Neural progenitor cell (in vitro differentiated cells): ENCODE measurements at regions not wholly inside any gene's neighbourhood (a gene's known extent, or its start where the extent isn't known, plus 50 kb on each side); places are given as distances from the start of the nearest gene placed in this dataset.
"Not testable (repeated sequence)": the region's sequence is repeated elsewhere in the genome, so short reads cannot be mapped to it uniquely, and the experiment has no call there.

Source experiments
- DNase-seq: peaks from one replicate; pipeline ENCODE4 v3.0.0-alpha.2; 2016; ENCODE audit warnings: low spot score
- H2AFZ ChIP-seq: fragments of 200-600 bp; sonication (generic); replicated peaks from 2 replicates; pipeline ENCODE4 v1.6.1; 2016; ENCODE audit warnings: antibody characterized with exemption
- H3F3A ChIP-seq: fragments of 200-600 bp; sonication (generic); 2 replicates; pipeline ENCODE4 v1.6.1; 2016; ENCODE audit warnings: antibody characterized with exemption, low read depth
- H3K27ac ChIP-seq: fragments of 200-600 bp; sonication (generic); 2 replicates; pipeline ENCODE4 v1.5.1; 2016; ENCODE audit warnings: mild to moderate bottlenecking
- H3K27me3 ChIP-seq: fragments of 200-600 bp; sonication (generic); 2 replicates; pipeline ENCODE4 v1.6.1; 2016; ENCODE audit warnings: mild to moderate bottlenecking, moderate library complexity
- H3K36me3 ChIP-seq: fragments of 200-600 bp; sonication (generic); 2 replicates; pipeline ENCODE4 v1.5.1; 2016
- H3K4me1 ChIP-seq: fragments of 200-600 bp; sonication (generic); 2 replicates; pipeline ENCODE4 v1.6.1; 2016; ENCODE audit warnings: mixed run types
- H3K4me2 ChIP-seq: fragments of 200-600 bp; sonication (generic); 2 replicates; pipeline ENCODE4 v1.6.1; 2016
- H3K4me3 ChIP-seq: fragments of 200-600 bp; sonication (generic); 2 replicates; pipeline ENCODE4 v1.5.1; 2016
- H3K79me2 ChIP-seq: fragments of 200-600 bp; sonication (generic); 2 replicates; pipeline ENCODE4 v1.6.1; 2016; ENCODE audit warnings: low read depth
- H3K9ac ChIP-seq: fragments of 200-600 bp; sonication (generic); 2 replicates; pipeline ENCODE4 v1.6.1; 2016
- H3K9me3 ChIP-seq: fragments of 200-600 bp; sonication (generic); 2 replicates; pipeline ENCODE4 v1.5.1; 2016; ENCODE audit warnings: low read depth
- H4K20me1 ChIP-seq: fragments of 200-600 bp; sonication (generic); 2 replicates; pipeline ENCODE4 v1.6.1; 2016; ENCODE audit warnings: low read depth
- H3K27ac Mint-ChIP-seq: 3 replicates; pipeline ENCODE4 v1.8.0; 2021; ENCODE audit warnings: mixed read lengths
- H3K27me3 Mint-ChIP-seq: 2 replicates; pipeline ENCODE4 v1.8.0; 2022; ENCODE audit warnings: low read depth, mild to moderate bottlenecking, inconsistent platforms, moderate library complexity, mixed read lengths; ENCODE audit not compliant: insufficient read depth
- H3K36me3 Mint-ChIP-seq: 3 replicates; pipeline ENCODE4 v1.8.0; 2021; ENCODE audit warnings: mixed read lengths
- H3K4me1 Mint-ChIP-seq: 3 replicates; pipeline ENCODE4 v1.8.0; 2021; ENCODE audit warnings: mixed read lengths
- H3K4me3 Mint-ChIP-seq: 3 replicates; pipeline ENCODE4 v1.8.0; 2021; ENCODE audit warnings: mild to moderate bottlenecking, moderate library complexity, mixed read lengths
- H3K9me3 Mint-ChIP-seq: 3 replicates; pipeline ENCODE4 v1.8.0; 2020; ENCODE audit warnings: mixed read lengths
- CTCF ChIP-seq: fragments of 200-600 bp; sonication (generic); IDR thresholded peaks from 2 replicates; pipeline ENCODE4 v1.5.1; 2017; ENCODE audit warnings: antibody characterized with exemption, mild to moderate bottlenecking
- EZH2 ChIP-seq: fragments of 200-600 bp; sonication (generic); IDR thresholded peaks from 2 replicates; pipeline ENCODE4 v1.6.1; 2017; ENCODE audit warnings: antibody characterized with exemption, mild to moderate bottlenecking, moderate library complexity
- EZH2phosphoT487 ChIP-seq: fragments of 200-600 bp; sonication (generic); IDR thresholded peaks from 2 replicates; pipeline ENCODE4 v1.6.1; 2017; ENCODE audit warnings: antibody characterized with exemption

GRCh38 chr2:167745667-167746066 is 501.7 kb downstream of the STK39 start:
- Histone ChIP-seq H3K27ac (no peak overlapping the region), H3K4me2 (no peak overlapping the region), H3K4me3 (no peak overlapping the region), H4K20me1 (no peaks in the 10 kb centered on the region), H3K4me1 (no peaks in the 10 kb centered on the region), H3K79me2 (no peaks in the 10 kb centered on the region), H3F3A (no peaks in the 10 kb centered on the region), H3K27me3 (no peaks in the 10 kb centered on the region), H3K9me3 (no peaks in the 10 kb centered on the region), H3K36me3 (no peaks in the 10 kb centered on the region), H2AFZ (no peak overlapping the region), H3K9ac (no peak overlapping the region)
- peaks cover 5% of the 10 kb centered on the region for H3K4me1 Mint-ChIP-seq
- no peaks in the 10 kb centered on the region for H3K27me3 Mint-ChIP-seq
- no peak overlapping the region for H3K27ac Mint-ChIP-seq
- TF ChIP-seq EZH2 (no peak), EZH2phosphoT487 (no peak), CTCF (no peak)
- no peak for DNase-seq
- no peak overlapping the region for H3K4me3 Mint-ChIP-seq
- no peaks in the 10 kb centered on the region for H3K9me3 Mint-ChIP-seq
- H3K36me3 Mint-ChIP-seq: no peaks in the 10 kb centered on the region

GRCh38 chr2:167739921-167740320 is 507.5 kb downstream of the STK39 start:
- not testable (repeated sequence) for H3K4me2 ChIP-seq, H3K27me3 Mint-ChIP-seq, H3K27ac Mint-ChIP-seq, H3K36me3 Mint-ChIP-seq, H4K20me1 ChIP-seq, H3K9me3 ChIP-seq, H3K9me3 Mint-ChIP-seq, H3K36me3 ChIP-seq, H3K4me1 ChIP-seq, H3K27me3 ChIP-seq, H3K4me3 ChIP-seq, H3K4me1 Mint-ChIP-seq, H2AFZ ChIP-seq, H3F3A ChIP-seq, H3K4me3 Mint-ChIP-seq, H3K9ac ChIP-seq, DNase-seq, H3K27ac ChIP-seq, H3K79me2 ChIP-seq

- H3K36me3 ChIP-seq: no peaks in the 10 kb centered on the region
- no peak overlapping the region for H3K4me3 ChIP-seq
- H3F3A ChIP-seq: peaks cover 10% of the 10 kb centered on the region
- Mint-ChIP-seq H3K36me3 (no peaks in the 10 kb centered on the region), H3K27me3 (peaks cover 2% of the 10 kb centered on the region), H3K4me1 (peaks cover 37% of the 10 kb centered on the region), H3K4me3 (no peak overlapping the region), H3K27ac (no peak overlapping the region), H3K9me3 (no peaks in the 10 kb centered on the region)
- no peak for TF ChIP-seq EZH2
- no peak for TF ChIP-seq CTCF
- no peak for TF ChIP-seq EZH2phosphoT487
- no peaks in the 10 kb centered on the region for H3K9me3 ChIP-seq
- H3K79me2 ChIP-seq: no peaks in the 10 kb centered on the region
- H3K4me1 ChIP-seq: peaks cover 43% of the 10 kb centered on the region
- no peak overlapping the region for H3K4me2 ChIP-seq
- H3K9ac ChIP-seq: no peak overlapping the region
- H2AFZ ChIP-seq: no peak overlapping the region
- no peaks in the 10 kb centered on the region for H3K27me3 ChIP-seq
- DNase-seq: no peak
- H4K20me1 ChIP-seq: no peaks in the 10 kb centered on the region
- no peak overlapping the region for H3K27ac ChIP-seq
Observed at GRCh38 chr2:167733747-167734146, 513.6 kb downstream of the STK39 start.

GRCh38 chr2:167732326-167732725 is 515.1 kb downstream of the STK39 start:
- Histone ChIP-seq H3K9ac (no peak overlapping the region), H3K27me3 (no peaks in the 10 kb centered on the region), H3K36me3 (no peaks in the 10 kb centered on the region), H3K4me2 (peak overlapping the region; percentile 61), H3K27ac (no peak overlapping the region), H3F3A (peaks cover 10% of the 10 kb centered on the region), H3K4me1 (peaks cover 43% of the 10 kb centered on the region), H4K20me1 (no peaks in the 10 kb centered on the region), H3K4me3 (no peak overlapping the region), H2AFZ (no peak overlapping the region), H3K9me3 (no peaks in the 10 kb centered on the region), H3K79me2 (no peaks in the 10 kb centered on the region)
- Mint-ChIP-seq H3K27me3 (peaks cover 2% of the 10 kb centered on the region), H3K27ac (no peak overlapping the region), H3K4me3 (no peak overlapping the region), H3K36me3 (no peaks in the 10 kb centered on the region), H3K4me1 (peaks cover 37% of the 10 kb centered on the region), H3K9me3 (no peaks in the 10 kb centered on the region)
- TF ChIP-seq EZH2phosphoT487 (no peak), EZH2 (no peak), CTCF (no peak)
- DNase-seq: peak; percentile 43
